HG02884 (cell line): ENCODE measurements at regions not wholly inside any gene's neighbourhood (a gene's known extent, or its start where the extent isn't known, plus 50 kb on each side); places are given as distances from the start of the nearest gene placed in this dataset.
"Not testable (repeated sequence)": the region's sequence is repeated elsewhere in the genome, so short reads cannot be mapped to it uniquely, and the experiment has no call there.

Source experiments
- ATAC-seq: cut with Tn5 transposase; IDR thresholded peaks from one replicate; pipeline ENCODE4 v1.9.1; 2021; ENCODE audit warnings: mild to moderate bottlenecking, moderate library complexity; ENCODE audit not compliant: unreplicated experiment

GRCh38 chr17:70905796-70906195 is 736.5 kb downstream of the KCNJ2 start:
- no peak for ATAC-seq

- no peak for ATAC-seq
Observed at GRCh38 chr17:70906808-70907207, 737.5 kb downstream of the KCNJ2 start.

- no peak for ATAC-seq
Observed at GRCh38 chr17:70912716-70913485, 743.6 kb downstream of the KCNJ2 start.

- no peak for ATAC-seq
Observed at GRCh38 chr17:70916469-70916868, 747.1 kb downstream of the KCNJ2 start.

GRCh38 chr17:70919241-70919640 is 749.9 kb downstream of the KCNJ2 start:
- no peak for ATAC-seq

- ATAC-seq = no peak
Observed at GRCh38 chr17:70920416-70920815, 751.1 kb downstream of the KCNJ2 start.

- ATAC-seq = no peak
Observed at GRCh38 chr17:70922268-70922667, 752.9 kb downstream of the KCNJ2 start.

- no peak for ATAC-seq
Observed at GRCh38 chr17:70924776-70925175, 755.4 kb downstream of the KCNJ2 start.

GRCh38 chr17:70929226-70929625 is 759.9 kb downstream of the KCNJ2 start:
- no peak for ATAC-seq

GRCh38 chr17:70934231-70934630 is 764.9 kb downstream of the KCNJ2 start:
- no peak for ATAC-seq

- ATAC-seq = no peak
Observed at GRCh38 chr17:70934835-70935234, 765.5 kb downstream of the KCNJ2 start.

- ATAC-seq = no peak
Observed at GRCh38 chr17:70936724-70937123, 767.4 kb downstream of the KCNJ2 start.

GRCh38 chr17:70938336-70938735 is 769.0 kb downstream of the KCNJ2 start:
- no peak for ATAC-seq

- no peak for ATAC-seq
Observed at GRCh38 chr17:70945386-70945785, 776.1 kb downstream of the KCNJ2 start.

GRCh38 chr17:70947215-70947614 is 777.9 kb downstream of the KCNJ2 start:
- no peak for ATAC-seq

GRCh38 chr17:70947636-70948565 is 778.6 kb downstream of the KCNJ2 start:
- ATAC-seq = no peak

- ATAC-seq = not testable (repeated sequence)
Observed at GRCh38 chr17:70953140-70953539, 783.8 kb downstream of the KCNJ2 start.

- ATAC-seq = no peak
Observed at GRCh38 chr17:70955441-70955840, 786.1 kb downstream of the KCNJ2 start.

GRCh38 chr17:70956726-70957125 is 787.4 kb downstream of the KCNJ2 start:
- ATAC-seq = no peak

- ATAC-seq = no peak
Observed at GRCh38 chr17:70961341-70961740, 792.0 kb downstream of the KCNJ2 start.

- ATAC-seq = no peak
Observed at GRCh38 chr17:70968302-70968701, 799.0 kb downstream of the KCNJ2 start.

GRCh38 chr17:70969521-70970034 is 800.2 kb downstream of the KCNJ2 start:
- no peak for ATAC-seq
